GM19238 (cell line): ENCODE measurements at regions not wholly inside any gene's neighbourhood (a gene's known extent, or its start where the extent isn't known, plus 50 kb on each side); places are given as distances from the start of the nearest gene placed in this dataset.

Experiments used
- DNase-seq: peaks from one replicate; pipeline ENCODE4 v3.0.0; 2011; ENCODE audit warnings: low spot score; ENCODE audit not compliant: insufficient read length

DNA sequence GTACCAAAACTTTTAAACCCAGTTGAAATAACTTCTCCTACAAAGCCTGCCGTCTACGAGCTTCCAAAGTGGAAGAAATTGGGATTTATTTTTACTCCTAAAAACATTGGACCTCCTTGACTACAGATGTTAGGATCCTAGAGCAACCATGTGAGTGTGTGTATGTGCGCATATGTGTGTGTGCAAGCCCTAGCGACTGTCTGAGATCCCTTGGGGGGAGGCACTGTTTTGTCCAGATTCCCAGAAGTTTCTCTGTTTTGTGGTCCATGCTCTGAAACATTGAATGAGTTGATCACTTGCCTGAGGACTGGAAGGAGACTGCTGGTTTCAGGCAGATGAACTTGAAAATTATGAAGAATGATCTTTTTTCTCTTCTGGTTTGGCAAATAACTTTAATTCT is 312.3 kb upstream of the ZNF32 start:
- DNase-seq, result no peak

DNA sequence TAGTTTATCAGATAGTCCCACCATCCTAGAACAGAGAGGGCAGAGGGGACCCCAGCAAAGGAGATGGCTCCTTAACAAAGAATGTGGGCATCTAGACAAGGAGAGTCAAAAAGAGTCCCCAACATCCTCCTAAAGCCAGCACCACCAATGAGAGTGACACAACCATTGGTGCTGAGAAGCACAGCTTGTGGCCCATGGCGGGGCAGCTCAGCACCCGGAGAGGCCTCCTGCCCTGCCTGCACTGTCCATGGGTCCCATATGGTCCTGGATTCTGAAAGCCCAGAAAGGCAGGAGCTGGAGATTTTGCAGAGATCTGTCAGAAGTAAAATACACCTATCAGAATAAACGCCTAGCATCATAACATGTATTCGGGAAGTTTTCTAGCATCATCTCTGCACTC is 311.8 kb upstream of the ZNF32 start:
- no peak for DNase-seq

DNA sequence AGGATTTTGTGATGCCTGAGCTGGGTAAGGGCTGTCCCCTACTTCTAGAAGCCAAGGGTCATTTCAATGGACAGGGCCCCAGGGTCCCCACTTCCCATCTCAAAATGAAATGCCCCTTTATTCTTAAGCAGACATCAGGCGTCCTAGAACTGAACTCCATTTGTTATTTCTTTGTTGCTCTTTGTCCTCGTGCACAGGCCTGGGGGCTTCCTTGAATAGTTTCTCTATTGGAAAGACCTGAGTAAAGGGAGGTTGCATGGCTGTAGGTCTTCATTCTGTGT is 311.4 kb upstream of the ZNF32 start:
- DNase-seq, result no peak

DNA sequence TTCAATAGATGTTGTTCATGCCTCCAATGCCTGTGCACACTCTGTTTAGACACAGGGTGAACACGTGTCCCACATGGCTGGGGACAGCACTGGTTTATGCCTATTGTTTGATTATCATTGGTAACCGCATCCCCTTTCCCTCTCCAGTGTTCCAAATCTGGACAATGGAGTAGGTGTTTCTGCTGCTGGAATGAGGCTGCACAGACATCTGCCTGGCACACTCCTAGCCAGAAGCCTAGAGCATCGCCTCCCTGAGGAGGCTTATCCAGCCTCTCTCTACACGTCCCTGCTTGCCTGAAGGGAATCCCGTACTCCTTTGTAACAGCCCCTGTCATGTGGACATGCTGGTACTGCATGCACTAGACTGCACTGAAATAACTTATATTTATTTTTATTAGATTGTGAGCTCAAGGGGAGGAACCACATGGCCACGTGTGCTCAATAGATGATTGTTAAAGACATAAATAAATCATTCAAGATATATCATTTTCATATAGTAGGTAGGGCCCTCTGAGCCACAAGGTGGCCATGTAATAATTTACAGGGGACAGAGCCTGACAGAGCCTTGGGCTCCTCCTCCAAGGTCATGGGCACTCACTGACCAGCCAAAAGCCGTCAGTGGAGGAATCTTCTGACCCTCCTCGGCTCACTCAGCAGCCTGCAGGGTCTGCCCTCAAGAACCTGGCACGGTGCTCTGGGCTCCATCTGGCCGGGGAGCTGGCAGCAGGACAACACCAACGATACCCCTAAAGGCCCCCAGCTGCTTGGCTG is 310.9 kb upstream of the ZNF32 start:
- no peak for DNase-seq

DNA sequence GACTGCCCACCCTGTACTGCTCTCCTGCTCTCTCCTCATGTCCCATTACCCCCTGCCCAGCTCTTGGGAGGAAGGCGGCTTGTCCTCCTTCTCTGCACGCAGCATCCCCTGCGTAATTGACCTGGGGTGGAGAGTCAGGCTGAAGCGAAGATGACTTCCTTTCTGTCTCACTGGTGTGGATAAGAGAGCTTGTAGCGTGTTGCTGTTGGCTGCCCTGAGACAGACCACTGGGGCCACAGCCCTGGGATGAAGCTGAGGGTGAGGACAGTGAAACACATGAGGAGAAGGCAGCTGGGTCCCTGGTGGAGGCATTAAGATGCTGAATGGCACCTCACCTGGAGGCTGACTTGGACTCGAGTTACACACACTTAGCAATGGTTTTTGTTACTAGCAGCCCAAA is 310.3 kb upstream of the ZNF32 start:
- DNase-seq, result no peak

DNA sequence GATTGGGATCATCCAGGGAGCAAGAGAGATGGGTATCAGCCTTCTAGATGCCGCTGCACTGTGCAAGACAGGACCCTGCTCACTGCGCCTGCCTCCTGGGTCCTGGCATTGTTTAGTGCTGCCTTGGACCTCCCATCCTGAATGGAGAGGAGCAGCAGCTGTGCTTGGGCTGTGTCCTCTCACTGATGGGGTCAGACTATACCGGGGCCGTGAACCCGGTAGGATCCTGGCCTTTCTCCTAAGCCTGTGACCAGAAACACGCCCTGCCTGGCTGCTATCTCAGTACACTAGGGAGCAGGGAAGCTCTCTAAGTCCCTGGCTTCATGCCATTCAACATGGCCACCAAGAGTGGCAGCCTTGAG is 309.4 kb upstream of the ZNF32 start:
- no peak for DNase-seq

DNA sequence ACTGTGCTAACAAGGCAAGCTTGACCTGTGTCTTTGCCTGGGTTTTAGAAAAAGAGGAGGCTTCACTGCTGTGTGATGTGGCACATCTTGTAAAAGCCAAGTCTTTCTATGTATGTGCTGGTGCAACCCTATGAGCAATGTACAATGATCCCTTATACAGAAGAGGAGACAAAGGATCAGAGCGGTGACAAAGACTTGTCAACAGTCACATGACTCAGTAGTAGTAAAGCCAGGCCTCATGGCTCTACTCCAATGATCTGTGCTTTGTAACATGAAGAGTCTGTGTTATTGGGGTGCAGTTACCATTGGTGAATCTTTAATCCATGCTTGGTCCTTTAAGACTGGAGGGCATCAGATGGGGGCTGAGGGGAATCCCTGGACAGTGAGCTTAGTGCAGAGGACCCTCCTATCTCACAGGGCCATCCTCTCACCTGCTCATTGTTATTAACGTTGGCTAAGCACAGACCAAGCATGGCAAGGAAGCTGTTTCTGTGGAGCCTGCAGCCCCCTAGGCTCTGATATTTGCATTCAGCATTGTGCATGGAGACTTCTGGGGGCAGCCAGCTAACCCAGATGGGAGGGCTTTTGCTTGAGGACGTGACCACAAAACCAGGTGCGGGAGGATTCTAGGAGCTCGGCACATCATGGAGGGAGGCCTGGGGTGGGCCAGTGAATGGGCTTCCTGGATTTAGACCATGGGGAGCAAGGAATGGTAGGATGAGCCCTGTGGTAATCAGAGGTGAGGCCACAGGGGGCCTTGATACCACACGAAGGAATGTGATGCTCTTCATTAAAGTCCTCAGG is 308.8 kb upstream of the ZNF32 start:
- DNase-seq, result no peak

DNA sequence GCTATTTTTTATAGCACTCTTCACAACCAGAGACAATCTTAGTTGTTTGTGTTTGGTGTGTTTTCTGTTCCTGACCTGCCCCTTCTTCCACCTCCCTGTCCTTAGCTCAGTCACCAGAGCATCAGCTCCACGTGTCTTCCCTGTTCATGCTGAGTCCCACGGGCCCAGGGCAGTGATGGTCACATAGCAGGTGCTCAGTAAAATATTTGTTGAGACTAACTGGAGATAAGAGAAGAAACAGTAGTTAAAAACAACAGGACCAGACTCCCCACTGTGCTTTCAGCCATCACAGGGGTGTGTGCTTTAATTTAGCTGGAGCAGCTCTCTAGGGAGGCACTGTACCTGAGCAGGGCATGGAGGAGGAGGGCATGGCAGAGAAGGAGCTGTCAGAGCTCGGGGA is 307.3 kb upstream of the ZNF32 start:
- DNase-seq, result no peak

DNA sequence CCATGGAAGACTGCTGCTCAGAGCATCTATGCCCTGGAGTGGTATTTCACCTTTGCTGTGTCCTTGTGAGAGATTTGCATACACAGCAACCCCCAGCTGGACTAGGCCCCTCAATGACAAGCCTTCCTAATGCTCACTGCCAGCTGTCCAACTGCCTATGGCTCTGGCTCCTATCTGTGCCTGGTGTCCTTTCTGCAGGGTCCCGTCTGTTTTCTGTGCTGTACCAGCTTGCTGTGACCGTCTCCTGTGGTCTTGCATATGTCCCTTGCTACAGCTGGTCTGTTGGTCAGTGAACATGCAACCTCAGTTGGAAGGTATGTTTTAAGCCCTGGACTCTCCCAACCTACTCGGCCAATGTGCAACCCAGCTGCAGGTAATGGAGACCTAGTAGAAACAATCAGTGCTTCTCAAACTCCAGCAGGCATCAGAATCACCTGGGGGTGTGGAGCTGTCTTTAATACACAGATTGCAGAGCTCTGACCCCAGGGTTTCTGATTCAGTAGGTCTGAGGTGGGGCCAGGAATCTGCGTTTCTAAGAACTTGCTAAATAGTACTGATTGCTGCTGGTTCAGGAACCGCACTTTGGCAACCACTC is 306.4 kb upstream of the ZNF32 start:
- no peak for DNase-seq

DNA sequence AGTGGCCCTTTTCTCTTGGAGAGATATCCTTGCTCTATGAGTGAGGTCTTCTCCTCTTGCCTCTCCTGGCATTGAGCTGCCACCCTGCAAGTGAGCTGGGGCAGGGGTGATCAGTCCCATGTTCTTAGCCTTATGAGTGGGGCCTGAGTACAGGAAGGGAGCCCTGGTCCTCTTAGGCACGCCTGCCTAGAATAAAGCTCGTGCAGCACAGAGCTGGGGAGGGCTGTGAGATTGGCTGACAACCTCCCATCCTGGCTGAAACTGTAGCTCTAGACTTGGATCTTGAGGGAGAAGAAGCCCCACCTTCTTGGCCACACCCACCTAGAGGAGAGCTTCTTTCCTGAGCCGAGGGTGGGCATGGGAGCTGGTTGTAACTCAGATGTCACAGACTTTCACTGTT is 305.0 kb upstream of the ZNF32 start:
- no peak for DNase-seq

DNA sequence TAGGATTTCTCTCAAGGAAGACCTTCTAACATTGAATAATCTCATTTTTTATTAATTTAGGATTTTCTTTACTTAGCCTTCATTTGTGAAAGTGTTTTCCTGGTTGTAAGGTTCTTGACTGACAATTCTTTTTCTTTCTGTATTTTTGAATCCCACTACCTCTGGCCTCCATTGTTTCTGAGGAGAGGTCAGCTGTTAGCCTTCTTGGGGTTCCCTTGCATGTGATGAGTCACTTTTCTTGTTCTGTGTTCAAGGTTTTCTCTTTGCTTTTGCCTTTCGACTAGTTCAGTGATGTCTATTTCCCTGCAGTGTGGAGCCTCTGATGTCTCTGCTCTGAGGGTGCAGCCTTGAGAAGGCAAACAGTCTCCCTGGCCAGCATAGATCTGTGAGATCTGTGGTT is 304.1 kb upstream of the ZNF32 start:
- no peak for DNase-seq

DNA sequence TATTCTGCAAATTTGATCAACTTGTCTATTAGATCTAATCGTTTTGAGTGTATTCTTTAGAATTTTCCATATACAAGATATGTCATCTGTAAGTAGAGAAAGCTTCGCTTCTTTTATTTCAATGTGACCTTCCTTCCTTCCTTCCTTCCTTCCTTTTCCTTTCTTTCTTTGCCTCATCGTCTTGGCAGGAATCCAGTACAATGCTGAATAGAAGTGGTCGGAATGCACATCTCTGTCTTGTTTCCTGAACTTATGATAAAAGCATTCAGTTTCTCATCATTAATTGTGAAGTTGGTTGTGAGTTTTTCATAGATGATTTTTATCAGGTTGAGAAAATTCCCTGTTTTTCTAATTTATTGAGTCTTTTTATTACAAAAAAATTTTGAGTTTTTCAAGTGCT is 300.7 kb upstream of the ZNF32 start:
- no peak for DNase-seq

DNA sequence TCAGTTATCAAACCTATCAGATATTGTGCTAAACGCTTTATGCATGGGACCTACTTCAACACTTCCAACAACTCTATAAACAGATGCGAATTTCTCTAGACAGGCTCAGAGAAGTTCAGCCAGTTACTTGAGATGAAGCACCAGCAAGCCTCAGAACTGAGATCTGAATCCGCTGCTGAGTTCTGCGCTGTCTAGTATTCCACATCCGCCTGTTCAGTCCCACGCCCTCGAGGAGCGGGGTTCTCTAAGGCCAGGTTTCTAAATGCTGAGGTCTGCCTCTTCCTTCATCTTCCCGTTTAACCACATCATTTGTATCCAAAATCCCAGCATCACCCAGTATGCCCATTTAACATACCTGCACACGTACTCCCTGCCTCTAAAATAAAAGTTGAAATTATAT is 297.8 kb upstream of the ZNF32 start:
- no peak for DNase-seq

DNA sequence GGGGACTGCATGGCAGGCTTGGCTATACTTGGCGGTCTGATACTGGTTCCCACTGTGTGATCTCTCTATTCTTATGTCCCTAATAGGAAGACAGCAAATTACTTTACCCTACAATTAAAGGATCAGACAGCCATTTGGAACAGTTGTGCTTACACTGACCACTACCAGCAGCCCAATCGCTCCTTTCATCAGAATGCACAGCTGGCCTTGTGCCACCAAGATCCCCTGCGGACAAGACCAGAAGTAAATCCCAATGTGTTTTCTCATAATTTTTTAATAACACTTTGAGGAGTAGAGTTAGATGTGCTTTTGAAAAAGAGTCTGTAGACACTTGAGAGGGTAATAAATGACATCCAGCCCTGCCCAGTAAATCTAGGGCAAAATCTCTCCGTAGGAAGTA is 297.2 kb upstream of the ZNF32 start:
- no peak for DNase-seq

DNA sequence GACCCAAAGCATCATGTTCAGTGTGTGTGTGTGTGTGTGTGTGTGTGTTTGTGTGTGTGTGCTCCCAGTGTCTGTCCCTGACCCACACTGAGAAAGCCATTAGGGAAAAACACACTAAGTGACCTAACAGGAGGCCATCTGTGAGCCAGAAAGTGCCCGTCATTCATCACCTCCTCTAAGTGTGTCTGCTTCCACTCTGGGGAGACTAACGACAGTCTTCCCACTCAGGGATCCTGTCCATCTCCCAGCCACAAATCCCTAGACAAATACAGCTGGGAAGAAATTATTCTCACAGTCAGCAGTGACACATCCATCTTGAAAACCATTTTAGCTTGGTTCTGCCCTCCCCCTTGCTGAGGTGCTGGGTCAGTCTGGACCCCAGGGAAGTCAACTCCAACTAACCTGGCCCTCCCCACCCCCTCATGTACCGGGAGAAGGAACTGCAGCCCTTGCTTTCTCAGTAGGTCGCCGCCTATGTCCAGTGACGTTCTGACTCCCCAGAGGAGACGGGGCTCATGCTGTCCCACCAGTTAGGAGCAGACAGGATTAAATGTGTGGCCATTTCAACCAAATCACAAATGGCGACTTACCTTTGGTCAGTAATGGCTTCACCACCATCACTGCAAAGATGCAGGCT is 296.5 kb upstream of the ZNF32 start:
- no peak for DNase-seq

DNA sequence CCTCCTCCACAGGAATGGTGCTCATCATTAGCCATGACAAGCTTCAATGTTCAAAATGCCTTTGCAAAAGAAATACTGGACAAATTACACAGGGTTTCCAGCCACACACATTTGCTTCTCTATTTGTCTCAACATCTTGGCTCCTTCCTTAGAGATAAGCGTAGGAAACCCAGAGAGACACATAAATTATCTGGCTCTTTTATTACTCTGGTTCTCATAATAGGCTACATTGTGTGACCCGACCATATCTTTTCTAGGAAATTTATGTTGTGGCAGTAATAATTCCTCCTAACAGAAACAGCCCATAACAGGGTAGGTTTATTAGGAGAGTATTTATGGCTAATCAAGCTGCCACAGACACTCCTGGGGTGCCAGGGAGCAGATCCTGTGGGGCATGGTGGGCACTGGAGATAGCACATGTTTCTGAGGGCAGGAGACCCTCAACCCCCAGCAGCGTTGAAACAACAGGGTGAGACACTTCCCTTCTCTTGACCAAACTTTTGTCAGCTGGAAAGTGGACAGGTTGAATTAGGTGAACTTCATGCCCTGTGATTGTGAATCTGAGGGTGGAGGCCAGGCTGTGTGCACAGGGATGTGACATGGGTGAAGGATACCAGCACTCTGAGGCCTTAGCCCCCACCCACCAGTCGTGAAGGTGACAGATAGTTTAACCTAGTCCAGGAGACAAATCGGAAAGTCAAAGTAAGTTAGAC is 295.9 kb upstream of the ZNF32 start:
- no peak for DNase-seq

DNA sequence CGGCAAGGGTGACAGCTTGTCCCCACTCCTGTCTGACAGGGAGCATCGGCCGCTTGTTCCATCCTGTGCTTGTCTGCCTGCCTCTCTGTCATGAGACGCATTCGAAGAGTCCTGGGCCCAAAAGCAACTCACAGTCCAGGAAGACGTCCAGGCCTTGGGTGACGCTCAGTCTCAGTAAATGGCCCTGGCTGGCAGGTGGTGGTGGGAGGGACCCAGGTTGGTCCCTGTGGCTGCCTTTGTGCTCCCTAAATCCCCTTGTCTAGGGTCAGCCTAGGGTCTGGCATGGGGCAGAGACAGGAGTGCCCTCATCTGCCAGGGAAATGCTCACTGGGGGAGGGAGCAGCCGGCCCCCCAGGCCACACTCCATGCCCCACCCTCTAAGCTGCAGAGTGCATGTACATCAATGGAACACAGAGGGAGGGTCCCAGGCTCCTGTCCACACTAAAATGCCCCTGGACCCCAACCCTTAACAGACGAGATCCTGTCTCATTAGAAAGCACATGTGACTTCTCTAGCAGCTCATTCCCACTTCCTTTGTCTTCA is 295.2 kb upstream of the ZNF32 start:
- no peak for DNase-seq

DNA sequence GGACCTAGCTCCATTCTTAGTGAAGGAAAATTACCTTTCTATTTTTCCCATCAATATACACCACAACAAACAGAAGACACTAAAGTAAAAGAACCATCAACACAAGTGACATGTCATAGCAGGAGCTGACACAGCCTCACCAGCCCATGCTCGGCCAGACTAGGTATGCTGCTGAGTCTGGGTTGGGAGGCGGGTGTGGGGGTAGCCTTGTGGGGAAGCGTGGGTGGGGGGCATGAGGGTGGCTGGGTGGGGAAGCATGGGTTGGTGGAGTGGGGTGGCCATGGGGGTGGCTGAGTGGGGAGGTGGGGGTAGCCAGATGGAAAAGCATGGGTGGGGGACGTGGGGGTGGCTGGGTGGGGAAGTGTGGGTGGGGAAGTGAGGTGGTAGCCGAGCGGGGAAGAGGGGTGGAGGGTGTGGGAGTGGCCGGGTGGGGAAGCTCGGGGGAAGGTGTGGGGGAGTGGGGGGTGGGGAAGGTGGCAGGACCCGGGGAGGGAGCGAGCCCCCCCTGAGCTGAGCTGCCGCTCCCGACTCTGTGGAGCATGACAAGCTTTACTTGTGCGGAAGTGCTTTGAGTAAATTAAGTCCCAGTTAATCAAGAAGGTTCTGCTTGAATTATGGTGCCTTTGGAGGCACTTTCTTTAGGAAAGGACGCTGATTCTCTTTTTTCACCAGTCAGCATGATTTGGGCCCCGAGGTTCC is 294.6 kb upstream of the ZNF32 start:
- no peak for DNase-seq

DNA sequence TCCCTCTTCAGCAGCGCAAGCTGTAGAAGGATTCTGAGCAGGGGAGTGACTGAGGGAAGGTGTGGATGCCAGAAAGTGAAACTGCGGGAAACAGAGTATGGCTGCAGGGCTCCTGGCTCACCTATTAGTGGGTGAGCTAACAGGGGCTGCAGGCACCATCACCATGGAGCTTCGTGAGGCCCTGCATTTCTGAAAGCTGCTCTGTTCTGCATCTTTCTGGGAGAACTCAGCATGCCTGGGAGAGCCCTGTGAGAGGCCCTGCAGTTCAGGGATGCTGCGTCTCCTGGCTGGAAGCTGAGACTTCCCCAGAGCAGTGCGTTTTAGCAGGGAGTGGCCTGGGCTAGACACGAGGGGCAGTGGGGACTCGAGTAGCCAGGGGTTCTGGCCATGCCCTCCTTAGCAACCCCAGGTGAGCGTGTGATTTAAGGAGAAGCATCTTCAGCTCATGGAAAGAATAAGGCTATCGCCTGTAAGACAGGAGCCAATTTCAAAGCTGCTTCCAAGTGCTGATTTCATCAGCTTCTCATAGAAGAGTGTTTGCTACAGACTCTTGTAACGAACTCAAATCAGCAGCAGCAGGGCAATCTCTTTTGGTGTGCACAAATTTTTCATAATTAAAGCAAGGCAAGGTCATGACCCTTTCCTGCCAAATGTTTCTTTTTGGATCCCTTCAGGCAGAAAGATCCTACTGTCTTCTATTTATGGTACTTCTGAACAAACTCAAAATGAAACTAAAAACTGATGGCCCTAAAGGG is 293.6 kb upstream of the ZNF32 start:
- no peak for DNase-seq
